Sigmoid colon (tissue), 4 donors: ENCODE measurements at regions not wholly inside any gene's neighbourhood (a gene's known extent, or its start where the extent isn't known, plus 50 kb on each side); places are given as distances from the start of the nearest gene placed in this dataset.

ENCODE experiments used
- EP300 ChIP-seq, 4 donors: sonication (generic); formaldehyde crosslinking; IDR thresholded peaks; one replicate each; pipeline ENCODE4 v1.6.1; 2017; ENCODE audit warnings: antibody characterized with exemption in 4 of 4
- POLR2A ChIP-seq, 2 donors: fragments of 450-650 bp; IDR thresholded peaks; one replicate each; pipeline ENCODE4 v1.6.1; 2016; ENCODE audit warnings: antibody characterized with exemption in 2 of 2, mild to moderate bottlenecking in 2 of 2, moderate library complexity in 2 of 2
- POLR2AphosphoS5 ChIP-seq, 4 donors: sonication (generic); formaldehyde crosslinking; IDR thresholded peaks; one replicate each; pipeline ENCODE4 v1.6.1; 2017; ENCODE audit warnings: antibody characterized with exemption in 4 of 4
- TF ChIP-seq, protein P1 (sequence below), 4 experiments: fragments of 450-650 bp in 3 of 4; fragments of 200-600 bp in 1 of 4; IDR thresholded peaks; one replicate each; pipeline ENCODE4 v1.5.1; 2016 to 2019; ENCODE audit warnings: antibody characterized with exemption in 4 of 4, mild to moderate bottlenecking in 3 of 4, moderate library complexity in 2 of 4

DNA sequence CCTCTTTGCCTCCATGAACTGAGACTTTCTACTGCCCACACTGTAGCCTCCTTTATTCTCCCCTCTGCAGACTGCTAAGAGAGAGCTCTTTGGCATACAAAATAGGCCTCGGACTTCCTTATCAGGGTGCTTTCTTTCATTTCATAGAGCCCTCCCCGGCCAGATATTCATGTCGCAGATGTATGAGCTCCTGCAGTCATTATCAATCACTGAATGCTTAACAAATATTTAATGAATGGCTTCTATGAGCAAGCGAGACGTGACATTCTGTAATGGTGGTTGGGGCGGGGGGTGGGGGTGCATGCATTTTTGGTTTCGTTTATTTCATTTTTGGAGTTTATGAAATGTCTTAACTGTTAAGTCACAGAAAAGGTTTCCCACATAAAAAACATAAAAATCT is 344.8 kb upstream of the KAZN start:
- TF ChIP-seq, protein P1, sequence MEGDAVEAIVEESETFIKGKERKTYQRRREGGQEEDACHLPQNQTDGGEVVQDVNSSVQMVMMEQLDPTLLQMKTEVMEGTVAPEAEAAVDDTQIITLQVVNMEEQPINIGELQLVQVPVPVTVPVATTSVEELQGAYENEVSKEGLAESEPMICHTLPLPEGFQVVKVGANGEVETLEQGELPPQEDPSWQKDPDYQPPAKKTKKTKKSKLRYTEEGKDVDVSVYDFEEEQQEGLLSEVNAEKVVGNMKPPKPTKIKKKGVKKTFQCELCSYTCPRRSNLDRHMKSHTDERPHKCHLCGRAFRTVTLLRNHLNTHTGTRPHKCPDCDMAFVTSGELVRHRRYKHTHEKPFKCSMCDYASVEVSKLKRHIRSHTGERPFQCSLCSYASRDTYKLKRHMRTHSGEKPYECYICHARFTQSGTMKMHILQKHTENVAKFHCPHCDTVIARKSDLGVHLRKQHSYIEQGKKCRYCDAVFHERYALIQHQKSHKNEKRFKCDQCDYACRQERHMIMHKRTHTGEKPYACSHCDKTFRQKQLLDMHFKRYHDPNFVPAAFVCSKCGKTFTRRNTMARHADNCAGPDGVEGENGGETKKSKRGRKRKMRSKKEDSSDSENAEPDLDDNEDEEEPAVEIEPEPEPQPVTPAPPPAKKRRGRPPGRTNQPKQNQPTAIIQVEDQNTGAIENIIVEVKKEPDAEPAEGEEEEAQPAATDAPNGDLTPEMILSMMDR (IDR thresholded peaks at IDR 0.05), result no peak
- TF ChIP-seq POLR2A (IDR thresholded peaks at IDR 0.05), result no peak
- TF ChIP-seq EP300 (IDR thresholded peaks at IDR 0.05), result no peak
- no peak for TF ChIP-seq POLR2AphosphoS5 (IDR thresholded peaks at IDR 0.05)
